ENCODE measurements at regions not wholly inside any gene's neighbourhood (a gene's known extent, or its start where the extent isn't known, plus 50 kb on each side); places are given as distances from the start of the nearest gene placed in this dataset.

DNA sequence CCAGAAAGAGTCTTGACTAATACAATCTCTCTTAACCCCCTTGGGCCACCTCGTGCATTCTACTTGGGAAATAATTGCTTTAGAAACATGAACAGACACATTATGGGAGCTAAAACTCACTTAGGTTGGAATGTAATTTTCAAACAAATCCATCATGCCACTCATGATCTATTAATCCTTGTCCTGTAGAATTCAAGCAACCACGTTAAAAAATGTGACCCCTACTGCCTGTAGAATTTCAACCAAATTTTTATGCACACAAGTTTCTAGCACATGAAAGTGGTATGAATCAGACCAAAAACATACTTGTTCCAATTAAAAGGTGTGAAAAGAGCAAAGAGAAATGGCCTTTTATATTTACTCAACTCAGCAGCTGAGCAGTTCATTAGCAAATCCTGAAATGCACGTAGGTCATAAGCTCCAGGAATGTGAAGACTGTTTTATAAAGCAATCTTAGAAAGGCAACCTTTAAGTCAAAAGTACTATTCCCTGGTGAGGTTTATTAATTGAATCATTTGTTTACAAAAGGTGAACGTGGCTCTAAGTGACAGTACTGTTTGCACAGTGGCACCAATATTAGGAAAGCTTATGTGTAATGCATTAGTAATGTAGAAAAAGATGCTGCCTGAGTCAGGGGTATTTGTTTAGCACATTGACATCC, 459.4 kb upstream of the UBE2E3 start:
- H2AFZ ChIP-seq (ENCODE audit: low read depth): no peak overlapping the region
- H3K4me2 ChIP-seq: no peak overlapping the region
- no peak overlapping the region for H3K4me3 ChIP-seq (ENCODE audit: low read depth in 2 of 2, low read length in 1 of 2)
- H3K79me2 ChIP-seq (ENCODE audit: insufficient read depth): no peaks in the 10 kb centered on the region
- no peaks in the 10 kb centered on the region for H3K27me3 ChIP-seq (ENCODE audit: insufficient read depth)
- WGBS (ENCODE audit: low lambda C conversion rate): 50% methylated on average over 4 of the region's 4 CpGs
- no peaks in the 10 kb centered on the region for H3F3A ChIP-seq (replicated peaks; ENCODE audit: insufficient read depth)
- H3K36me3 ChIP-seq (replicated peaks in 1 of 2; ENCODE audit: control insufficient read depth in 1 of 2, insufficient read depth in 2 of 2, low read length in 1 of 2): no peaks in the 10 kb centered on the region
- H3K4me1 ChIP-seq (ENCODE audit: control insufficient read depth in 1 of 2, insufficient read depth in 2 of 2, low read depth in 1 of 2, low read length in 1 of 2): peaks cover 0 to 7% of the 10 kb centered on the region in 2 experiments; a peak in 2 of 4 replicates
- H3K9me2 ChIP-seq: no peaks in the 10 kb centered on the region
- ChIA-PET CTCF (interaction anchor here (1.0 to 1.3 kb wide), 2 partner anchors 459 to 460 kb away, joined by 3 to 4 read pairs; partner anchors contain the start of gene UBE2E3), POLR2A (no interaction called here)
- TF ChIP-seq, protein P1, sequence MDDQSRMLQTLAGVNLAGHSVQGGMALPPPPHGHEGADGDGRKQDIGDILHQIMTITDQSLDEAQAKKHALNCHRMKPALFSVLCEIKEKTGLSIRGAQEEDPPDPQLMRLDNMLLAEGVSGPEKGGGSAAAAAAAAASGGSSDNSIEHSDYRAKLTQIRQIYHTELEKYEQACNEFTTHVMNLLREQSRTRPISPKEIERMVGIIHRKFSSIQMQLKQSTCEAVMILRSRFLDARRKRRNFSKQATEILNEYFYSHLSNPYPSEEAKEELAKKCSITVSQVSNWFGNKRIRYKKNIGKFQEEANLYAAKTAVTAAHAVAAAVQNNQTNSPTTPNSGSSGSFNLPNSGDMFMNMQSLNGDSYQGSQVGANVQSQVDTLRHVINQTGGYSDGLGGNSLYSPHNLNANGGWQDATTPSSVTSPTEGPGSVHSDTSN (IDR thresholded peaks at IDR 0.05): no peak
- TF ChIP-seq, protein P2, sequence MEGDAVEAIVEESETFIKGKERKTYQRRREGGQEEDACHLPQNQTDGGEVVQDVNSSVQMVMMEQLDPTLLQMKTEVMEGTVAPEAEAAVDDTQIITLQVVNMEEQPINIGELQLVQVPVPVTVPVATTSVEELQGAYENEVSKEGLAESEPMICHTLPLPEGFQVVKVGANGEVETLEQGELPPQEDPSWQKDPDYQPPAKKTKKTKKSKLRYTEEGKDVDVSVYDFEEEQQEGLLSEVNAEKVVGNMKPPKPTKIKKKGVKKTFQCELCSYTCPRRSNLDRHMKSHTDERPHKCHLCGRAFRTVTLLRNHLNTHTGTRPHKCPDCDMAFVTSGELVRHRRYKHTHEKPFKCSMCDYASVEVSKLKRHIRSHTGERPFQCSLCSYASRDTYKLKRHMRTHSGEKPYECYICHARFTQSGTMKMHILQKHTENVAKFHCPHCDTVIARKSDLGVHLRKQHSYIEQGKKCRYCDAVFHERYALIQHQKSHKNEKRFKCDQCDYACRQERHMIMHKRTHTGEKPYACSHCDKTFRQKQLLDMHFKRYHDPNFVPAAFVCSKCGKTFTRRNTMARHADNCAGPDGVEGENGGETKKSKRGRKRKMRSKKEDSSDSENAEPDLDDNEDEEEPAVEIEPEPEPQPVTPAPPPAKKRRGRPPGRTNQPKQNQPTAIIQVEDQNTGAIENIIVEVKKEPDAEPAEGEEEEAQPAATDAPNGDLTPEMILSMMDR (IDR thresholded peaks at IDR 0.05): no peak
- DNase-seq: no peak
- no peaks in the 10 kb centered on the region for H3K9me3 ChIP-seq
- no peak overlapping the region for H3K27ac ChIP-seq (ENCODE audit: low read depth in 2 of 2, low read length in 1 of 2)
- no peaks in the 10 kb centered on the region for H4K20me1 ChIP-seq (ENCODE audit: insufficient read depth)
- H3K9ac ChIP-seq: no peak overlapping the region

DNA sequence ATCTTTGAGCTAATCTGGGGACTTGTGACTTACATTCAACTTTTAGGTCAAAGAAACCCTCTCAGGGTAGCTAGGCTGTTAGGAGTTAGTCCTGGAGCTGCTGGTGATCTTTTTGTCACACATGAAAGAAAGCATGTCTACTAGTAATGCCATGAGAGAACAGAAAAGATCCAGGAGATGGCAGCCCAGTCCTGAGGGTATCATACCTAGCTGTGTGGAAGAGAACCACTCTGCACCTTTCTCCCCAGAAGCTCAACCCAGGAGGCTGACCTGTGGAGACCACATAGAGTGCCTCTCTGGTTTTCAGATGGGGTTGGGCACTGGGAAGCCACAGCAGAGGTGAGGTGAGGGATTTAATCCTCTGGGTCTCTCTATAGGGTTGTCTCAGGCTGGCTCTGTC, 460.2 kb upstream of the UBE2E3 start:
- POLR2A ChIA-PET: no interaction called here

DNA sequence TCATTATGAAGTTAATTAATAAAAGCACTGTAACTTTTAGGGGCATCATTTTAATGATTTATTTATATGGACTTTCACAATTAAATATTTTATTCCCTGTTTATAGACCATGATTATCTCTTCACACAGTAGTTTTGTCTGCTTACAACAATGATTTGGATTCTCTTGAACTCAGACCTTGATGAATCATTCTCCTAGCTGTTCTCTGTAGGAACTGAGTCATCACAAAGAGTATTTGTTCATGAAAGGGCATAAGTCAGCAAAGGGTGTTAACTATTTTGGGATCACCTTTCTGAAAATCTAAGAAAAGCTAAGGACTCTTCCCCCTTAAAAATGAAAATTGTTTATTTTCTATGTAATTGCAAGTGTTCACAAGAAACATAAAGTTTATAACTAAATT, 461.1 kb upstream of the UBE2E3 start:
- Histone ChIP-seq H3K27ac (ENCODE audit: low read depth in 2 of 2, low read length in 1 of 2) (no peak overlapping the region), H3F3A (replicated peaks; ENCODE audit: insufficient read depth) (no peaks in the 10 kb centered on the region), H3K4me1 (ENCODE audit: control insufficient read depth in 1 of 2, insufficient read depth in 2 of 2, low read depth in 1 of 2, low read length in 1 of 2) (peaks cover 0 to 7% of the 10 kb centered on the region in 2 experiments; a peak in 2 of 4 replicates), H3K9me3 (no peaks in the 10 kb centered on the region), H3K79me2 (ENCODE audit: insufficient read depth) (no peaks in the 10 kb centered on the region), H3K27me3 (ENCODE audit: insufficient read depth) (no peaks in the 10 kb centered on the region), H3K9me2 (no peaks in the 10 kb centered on the region), H4K20me1 (ENCODE audit: insufficient read depth) (no peaks in the 10 kb centered on the region), H3K4me3 (ENCODE audit: low read depth in 2 of 2, low read length in 1 of 2) (no peak overlapping the region), H3K9ac (no peak overlapping the region), H3K4me2 (no peak overlapping the region), H3K36me3 (replicated peaks in 1 of 2; ENCODE audit: control insufficient read depth in 1 of 2, insufficient read depth in 2 of 2, low read length in 1 of 2) (no peaks in the 10 kb centered on the region), H2AFZ (ENCODE audit: low read depth) (no peak overlapping the region)
- CTCF ChIA-PET: interaction anchor here (1.6 kb wide), 1 partner anchor 540 kb away, joined by 4 read pairs; no protein-coding TSS in a partner anchor
- POLR2A ChIA-PET: no interaction called here
- TF ChIP-seq RFX5 (IDR thresholded peaks at IDR 0.05; ENCODE audit: low read length): no peak
- TF ChIP-seq SIN3A (IDR thresholded peaks at IDR 0.05; ENCODE audit: borderline replicate concordance, low read depth, low read length): no peak
- no peak for TF ChIP-seq RAD21 (IDR thresholded peaks at IDR 0.05; ENCODE audit: low read length)
- TF ChIP-seq NFIC (IDR thresholded peaks at IDR 0.05; ENCODE audit: borderline replicate concordance): no peak
- TF ChIP-seq POLR2AphosphoS5 (IDR thresholded peaks at IDR 0.05; ENCODE audit: low read depth, low read length): no peak
- peak; percentile 27; the same call in 1 of the 2 replicates for TF ChIP-seq JUND (IDR thresholded peaks at IDR 0.05)
- TF ChIP-seq, protein P3, sequence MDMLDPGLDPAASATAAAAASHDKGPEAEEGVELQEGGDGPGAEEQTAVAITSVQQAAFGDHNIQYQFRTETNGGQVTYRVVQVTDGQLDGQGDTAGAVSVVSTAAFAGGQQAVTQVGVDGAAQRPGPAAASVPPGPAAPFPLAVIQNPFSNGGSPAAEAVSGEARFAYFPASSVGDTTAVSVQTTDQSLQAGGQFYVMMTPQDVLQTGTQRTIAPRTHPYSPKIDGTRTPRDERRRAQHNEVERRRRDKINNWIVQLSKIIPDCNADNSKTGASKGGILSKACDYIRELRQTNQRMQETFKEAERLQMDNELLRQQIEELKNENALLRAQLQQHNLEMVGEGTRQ (IDR thresholded peaks at IDR 0.05; ENCODE audit: borderline replicate concordance, low read depth, low read length): no peak
- TF ChIP-seq CHD2 (IDR thresholded peaks at IDR 0.05; ENCODE audit: low read length, partially characterized antibody): no peak
- TF ChIP-seq, protein P4, sequence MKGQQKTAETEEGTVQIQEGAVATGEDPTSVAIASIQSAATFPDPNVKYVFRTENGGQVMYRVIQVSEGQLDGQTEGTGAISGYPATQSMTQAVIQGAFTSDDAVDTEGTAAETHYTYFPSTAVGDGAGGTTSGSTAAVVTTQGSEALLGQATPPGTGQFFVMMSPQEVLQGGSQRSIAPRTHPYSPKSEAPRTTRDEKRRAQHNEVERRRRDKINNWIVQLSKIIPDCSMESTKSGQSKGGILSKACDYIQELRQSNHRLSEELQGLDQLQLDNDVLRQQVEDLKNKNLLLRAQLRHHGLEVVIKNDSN (IDR thresholded peaks at IDR 0.05; ENCODE audit: borderline replicate concordance, low read depth): no peak
- TF ChIP-seq FOSL2 (IDR thresholded peaks at IDR 0.05; ENCODE audit: borderline replicate concordance, low read depth): peak; percentile 73; the same call in 1 of the 2 replicates
- TF ChIP-seq TEAD4 (IDR thresholded peaks at IDR 0.05; ENCODE audit: borderline replicate concordance, insufficient read depth): no peak
- DNase-seq: no peak

More for the DNA sequence above, 460.2 kb upstream of the UBE2E3 start:
- H3K9me3 ChIP-seq: no peaks in the 10 kb centered on the region
- H3K9ac ChIP-seq: no peak overlapping the region
- H3K9me2 ChIP-seq: no peaks in the 10 kb centered on the region
- H3K27ac ChIP-seq (ENCODE audit: low read depth in 2 of 2, low read length in 1 of 2): no peak overlapping the region
- H3K36me3 ChIP-seq (replicated peaks in 1 of 2; ENCODE audit: control insufficient read depth in 1 of 2, insufficient read depth in 2 of 2, low read length in 1 of 2): no peaks in the 10 kb centered on the region
- CTCF ChIA-PET: interaction anchor here (1.0 to 1.6 kb wide), 2 partner anchors 461 to 539 kb away, joined by 4 read pairs; partner anchors contain the start of gene UBE2E3
- H2AFZ ChIP-seq (ENCODE audit: low read depth): no peak overlapping the region
- no peaks in the 10 kb centered on the region for H3K79me2 ChIP-seq (ENCODE audit: insufficient read depth)
- no peak overlapping the region for H3K4me3 ChIP-seq (ENCODE audit: low read depth in 2 of 2, low read length in 1 of 2)
- no peaks in the 10 kb centered on the region for H3F3A ChIP-seq (replicated peaks; ENCODE audit: insufficient read depth)
- H4K20me1 ChIP-seq (ENCODE audit: insufficient read depth): no peaks in the 10 kb centered on the region
- 0 out of 2 replicates have a peak, but pooled peaks have one; percentile 17 for TF ChIP-seq RAD21 (IDR thresholded peaks at IDR 0.05; ENCODE audit: low read length)
- TF ChIP-seq FOSL2 (IDR thresholded peaks at IDR 0.05; ENCODE audit: borderline replicate concordance, low read depth): no peak
- TF ChIP-seq, protein P3 (IDR thresholded peaks at IDR 0.05; ENCODE audit: borderline replicate concordance, low read depth, low read length): no peak
- no peak overlapping the region for H3K4me2 ChIP-seq
- no peaks in the 10 kb centered on the region for H3K27me3 ChIP-seq (ENCODE audit: insufficient read depth)
- peaks cover 0 to 7% of the 10 kb centered on the region in 2 experiments; a peak in 2 of 4 replicates for H3K4me1 ChIP-seq (ENCODE audit: control insufficient read depth in 1 of 2, insufficient read depth in 2 of 2, low read depth in 1 of 2, low read length in 1 of 2)
- DNase-seq: no peak

All from SK-N-SH (cell line).